ENCODE measurements at regions not wholly inside any gene's neighbourhood (a gene's known extent, or its start where the extent isn't known, plus 50 kb on each side); places are given as distances from the start of the nearest gene placed in this dataset.

- TF ChIP-seq EZH2 (IDR thresholded peaks at IDR 0.05; ENCODE audit: borderline replicate concordance, low read depth, low read length, severe bottlenecking) (no peak), CTCF (IDR thresholded peaks at IDR 0.05; ENCODE audit: borderline replicate concordance, extremely low read depth, low read length, poor library complexity, severe bottlenecking) (no peak)
Measured at GRCh38 chr14:57022608-57023007, 212.3 kb upstream of the OTX2 start.

Data from DND-41 (cell line).